Right lobe of liver (tissue), 4 donors: ENCODE measurements at regions not wholly inside any gene's neighbourhood (a gene's known extent, or its start where the extent isn't known, plus 50 kb on each side); places are given as distances from the start of the nearest gene placed in this dataset.

Experiments
- CTCF ChIP-seq, 4 donors: fragments of 200-600 bp in 3 of 4; fragments of 450-650 bp in 1 of 4; IDR thresholded peaks; one replicate each; pipeline versions ENCODE4 v1.5.1 to v1.8.0; 2016 to 2022; ENCODE audit warnings: antibody characterized with exemption in 4 of 4, mild to moderate bottlenecking in 2 of 4
- POLR2A ChIP-seq: fragments of 450-650 bp; IDR thresholded peaks from one replicate; pipeline ENCODE4 v1.6.1; 2017; ENCODE audit warnings: antibody characterized with exemption, mild to moderate bottlenecking
- donor health status: DM: no; HTN: no; CAD: no.
- donor health status: DM: no; HTN: no; CAD: no.
- donor health status: DM: no; HTN: yes; CAD: no.

GRCh38 chr15:96122077-96123027 is 208.1 kb upstream of the NR2F2 start:
- TF ChIP-seq CTCF (IDR thresholded peaks at IDR 0.05) (no peak), POLR2A (no peak)
